ENCODE measurements at regions not wholly inside any gene's neighbourhood (a gene's known extent, or its start where the extent isn't known, plus 50 kb on each side); places are given as distances from the start of the nearest gene placed in this dataset.

DNA sequence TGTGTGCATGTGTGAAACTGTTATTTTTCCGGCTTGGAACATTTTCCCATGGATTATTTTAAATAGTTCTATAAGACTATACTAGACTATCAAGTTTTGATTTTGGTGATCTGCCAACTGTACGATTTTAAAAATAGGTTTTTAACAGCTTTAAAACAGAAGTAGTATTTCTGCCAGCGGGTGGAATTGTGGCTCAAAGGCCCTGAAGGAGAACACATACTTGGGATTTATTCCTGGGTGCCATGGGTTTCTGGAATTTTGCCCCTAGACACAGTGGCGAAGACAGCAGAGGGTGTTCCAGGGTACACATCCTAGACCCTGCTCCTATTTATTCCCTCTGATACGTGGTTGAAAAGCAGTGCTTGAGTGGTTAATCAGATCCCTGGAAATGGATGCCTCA is 81.7 kb upstream of the IPO9 start:
- TF ChIP-seq, protein P1, sequence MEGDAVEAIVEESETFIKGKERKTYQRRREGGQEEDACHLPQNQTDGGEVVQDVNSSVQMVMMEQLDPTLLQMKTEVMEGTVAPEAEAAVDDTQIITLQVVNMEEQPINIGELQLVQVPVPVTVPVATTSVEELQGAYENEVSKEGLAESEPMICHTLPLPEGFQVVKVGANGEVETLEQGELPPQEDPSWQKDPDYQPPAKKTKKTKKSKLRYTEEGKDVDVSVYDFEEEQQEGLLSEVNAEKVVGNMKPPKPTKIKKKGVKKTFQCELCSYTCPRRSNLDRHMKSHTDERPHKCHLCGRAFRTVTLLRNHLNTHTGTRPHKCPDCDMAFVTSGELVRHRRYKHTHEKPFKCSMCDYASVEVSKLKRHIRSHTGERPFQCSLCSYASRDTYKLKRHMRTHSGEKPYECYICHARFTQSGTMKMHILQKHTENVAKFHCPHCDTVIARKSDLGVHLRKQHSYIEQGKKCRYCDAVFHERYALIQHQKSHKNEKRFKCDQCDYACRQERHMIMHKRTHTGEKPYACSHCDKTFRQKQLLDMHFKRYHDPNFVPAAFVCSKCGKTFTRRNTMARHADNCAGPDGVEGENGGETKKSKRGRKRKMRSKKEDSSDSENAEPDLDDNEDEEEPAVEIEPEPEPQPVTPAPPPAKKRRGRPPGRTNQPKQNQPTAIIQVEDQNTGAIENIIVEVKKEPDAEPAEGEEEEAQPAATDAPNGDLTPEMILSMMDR (IDR thresholded peaks at IDR 0.05; ENCODE audit: partially characterized antibody, unreplicated experiment), result no peak
- Mint-ChIP-seq H3K4me1 (ENCODE audit: low read depth, unreplicated experiment) (peaks cover 22% of the 10 kb centered on the region), H3K27me3 (ENCODE audit: unreplicated experiment) (peaks cover 2% of the 10 kb centered on the region)

DNA sequence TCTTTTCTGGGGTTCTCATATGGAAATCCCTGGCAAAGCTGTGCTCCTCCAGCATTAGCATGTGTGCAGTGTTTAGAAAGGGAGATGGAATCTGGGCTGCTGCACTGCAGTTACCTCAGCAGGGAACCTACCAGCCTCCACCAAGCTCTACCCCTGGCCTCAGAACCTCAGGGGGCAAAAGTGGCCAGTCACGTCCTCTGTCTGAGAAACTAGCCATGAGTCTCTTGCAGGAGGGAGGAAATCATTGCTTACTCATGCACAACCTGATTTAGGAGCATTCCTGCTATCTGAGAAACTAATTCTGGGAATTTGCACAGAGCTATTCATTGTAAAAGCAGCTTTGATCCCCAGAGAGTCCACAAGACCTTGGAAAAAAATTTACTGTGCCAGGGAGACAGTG is 80.6 kb upstream of the IPO9 start:
- no peak for DNase-seq
- Mint-ChIP-seq H3K9me3 (ENCODE audit: unreplicated experiment) (peaks cover 3% of the 10 kb centered on the region), H3K27me3 (ENCODE audit: unreplicated experiment) (peaks cover 2% of the 10 kb centered on the region), H3K36me3 (ENCODE audit: unreplicated experiment) (no peaks in the 10 kb centered on the region), H3K4me1 (ENCODE audit: low read depth, unreplicated experiment) (peaks cover 25% of the 10 kb centered on the region), H3K4me3 (ENCODE audit: unreplicated experiment) (no peak overlapping the region), H3K27ac (ENCODE audit: unreplicated experiment) (no peak overlapping the region)
- TF ChIP-seq, protein P1 (IDR thresholded peaks at IDR 0.05; ENCODE audit: partially characterized antibody, unreplicated experiment), result no peak

More for the DNA sequence above, 81.7 kb upstream of the IPO9 start:
- Mint-ChIP-seq H3K27ac (ENCODE audit: unreplicated experiment) (no peak overlapping the region), H3K9me3 (ENCODE audit: unreplicated experiment) (peaks cover 9% of the 10 kb centered on the region), H3K36me3 (ENCODE audit: unreplicated experiment) (no peaks in the 10 kb centered on the region), H3K4me3 (ENCODE audit: unreplicated experiment) (no peak overlapping the region)
- DNase-seq, result no peak

DNA sequence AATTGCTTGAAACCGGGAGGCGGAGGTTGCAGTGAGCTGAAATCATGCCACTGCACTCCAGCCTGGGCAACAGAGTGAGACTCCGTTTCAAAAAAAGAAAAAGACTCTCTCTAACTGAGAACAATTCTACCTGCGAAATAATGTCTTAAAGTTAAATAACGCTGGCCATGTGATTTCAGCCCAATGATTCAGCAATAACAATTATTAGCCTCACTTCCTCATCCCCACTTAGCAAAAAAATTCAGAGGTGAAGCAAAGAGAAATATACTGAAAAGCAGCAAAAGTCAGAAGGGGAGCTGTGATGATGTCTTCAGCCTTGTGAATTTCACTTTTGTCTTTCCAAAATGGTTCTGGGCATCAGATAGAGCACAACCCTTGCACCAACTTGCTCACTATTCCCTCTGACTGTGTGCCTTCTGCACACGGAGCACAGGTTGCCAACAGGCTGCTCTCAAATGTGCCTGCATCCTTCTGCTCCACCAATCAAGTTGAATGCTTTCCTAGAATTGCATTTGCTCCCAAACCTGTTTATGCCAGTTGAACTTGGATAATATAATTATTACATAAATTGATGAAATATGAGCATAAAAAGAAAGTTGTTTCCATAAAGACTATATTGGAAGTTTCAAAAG is 79.8 kb upstream of the IPO9 start:
- peaks cover 27% of the 10 kb centered on the region for H3K4me1 Mint-ChIP-seq (ENCODE audit: low read depth, unreplicated experiment)

DNA sequence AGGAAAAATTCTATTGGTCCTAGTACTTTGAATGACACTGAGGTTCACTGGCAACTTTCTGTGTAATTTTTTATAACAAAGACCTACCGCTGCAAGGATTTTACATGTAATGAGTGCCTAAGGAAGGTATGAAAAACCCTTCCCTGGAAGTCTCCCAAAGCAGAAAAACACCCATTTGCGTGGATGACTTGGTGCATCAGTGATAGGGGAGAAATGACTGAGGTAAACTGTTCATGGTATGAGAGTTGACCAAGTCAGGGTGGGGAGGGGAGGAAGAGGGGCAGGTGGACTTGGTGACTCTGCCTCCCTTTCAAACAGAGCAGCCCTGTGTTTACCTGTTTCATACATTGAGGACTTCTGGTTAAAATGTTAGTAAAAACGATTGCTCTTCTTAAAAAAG is 78.8 kb upstream of the IPO9 start:
- TF ChIP-seq, protein P1 (IDR thresholded peaks at IDR 0.05; ENCODE audit: partially characterized antibody, unreplicated experiment), result no peak
- Mint-ChIP-seq H3K4me3 (ENCODE audit: unreplicated experiment) (no peak overlapping the region), H3K9me3 (ENCODE audit: unreplicated experiment) (peaks cover 3% of the 10 kb centered on the region), H3K4me1 (ENCODE audit: low read depth, unreplicated experiment) (peaks cover 32% of the 10 kb centered on the region), H3K27me3 (ENCODE audit: unreplicated experiment) (no peaks in the 10 kb centered on the region), H3K27ac (ENCODE audit: unreplicated experiment) (no peak overlapping the region), H3K36me3 (ENCODE audit: unreplicated experiment) (no peaks in the 10 kb centered on the region)
- DNase-seq, result no peak

More for the DNA sequence above, 79.8 kb upstream of the IPO9 start:
- H3K9me3 Mint-ChIP-seq (ENCODE audit: unreplicated experiment), result peaks cover 3% of the 10 kb centered on the region
- H3K27ac Mint-ChIP-seq (ENCODE audit: unreplicated experiment), result no peak overlapping the region
- no peak for DNase-seq
- peaks cover 2% of the 10 kb centered on the region for H3K27me3 Mint-ChIP-seq (ENCODE audit: unreplicated experiment)
- H3K4me3 Mint-ChIP-seq (ENCODE audit: unreplicated experiment), result no peak overlapping the region
- TF ChIP-seq, protein P1 (IDR thresholded peaks at IDR 0.05; ENCODE audit: partially characterized antibody, unreplicated experiment), result no peak
- H3K36me3 Mint-ChIP-seq (ENCODE audit: unreplicated experiment), result no peaks in the 10 kb centered on the region

DNA sequence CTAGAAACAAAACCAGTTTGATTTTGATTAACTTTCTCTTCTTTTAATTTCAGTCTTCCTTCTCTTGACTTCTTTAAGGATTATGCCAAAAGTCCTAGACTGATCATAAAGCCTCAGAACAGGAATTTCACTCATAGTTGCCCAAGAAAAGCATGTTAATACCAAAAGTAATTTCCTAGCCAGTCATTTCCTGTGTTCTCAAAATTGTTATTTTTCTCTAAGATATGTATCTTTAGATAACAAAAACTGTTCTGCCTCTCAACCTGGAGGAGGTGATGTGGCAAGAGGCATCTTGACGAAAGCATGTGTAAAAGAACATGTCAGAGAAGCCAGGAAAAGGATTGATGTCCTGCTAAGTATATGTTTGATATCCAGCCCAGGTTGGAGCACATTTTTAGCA is 78.0 kb upstream of the IPO9 start:
- Mint-ChIP-seq H3K27ac (ENCODE audit: unreplicated experiment) (no peak overlapping the region), H3K4me1 (ENCODE audit: low read depth, unreplicated experiment) (peaks cover 33% of the 10 kb centered on the region), H3K4me3 (ENCODE audit: unreplicated experiment) (no peak overlapping the region), H3K27me3 (ENCODE audit: unreplicated experiment) (no peaks in the 10 kb centered on the region), H3K36me3 (ENCODE audit: unreplicated experiment) (no peaks in the 10 kb centered on the region), H3K9me3 (ENCODE audit: unreplicated experiment) (peaks cover 3% of the 10 kb centered on the region)
- TF ChIP-seq, protein P1 (IDR thresholded peaks at IDR 0.05; ENCODE audit: partially characterized antibody, unreplicated experiment), result no peak
- no peak for DNase-seq
